B cell (primary cell): ENCODE measurements at regions not wholly inside any gene's neighbourhood (a gene's known extent, or its start where the extent isn't known, plus 50 kb on each side); places are given as distances from the start of the nearest gene placed in this dataset.

Experiments
- ATAC-seq: fragments of 200-7000 bp; cut with Tn5 transposase; one replicate; pipeline ENCODE4 v1.10.0; 2021; ENCODE audit warnings: low read depth, mild to moderate bottlenecking, moderate number of reproducible peaks, moderate library complexity
- CTCF ChIA-PET: fragments of 350-600 bp; sonication (Branson Sonifier 250); formaldehyde crosslinking; loops from one replicate; lab custom pipeline; 2021; ENCODE audit warnings: antibody characterized with exemption, inconsistent platforms; lab: Charles Lee
- POLR2A ChIA-PET: fragments of 350-600 bp; sonication (Branson Sonifier 250); formaldehyde crosslinking; loops from one replicate; lab custom pipeline; 2021; ENCODE audit warnings: antibody characterized with exemption; lab: Charles Lee
- DNase-seq: peaks from one replicate; pipeline ENCODE4 v3.0.0; 2013
- H2AFZ ChIP-seq: 2 replicates; pipeline ENCODE4 v1.6.1; 2012; ENCODE audit warnings: mild to moderate bottlenecking, low read depth, low read length; ENCODE audit not compliant: insufficient read depth, poor library complexity, severe bottlenecking
- H3K27ac ChIP-seq, 2 donors: 1 replicate in 1 of 2; 2 replicates in 1 of 2; pipeline ENCODE4 v1.5.1; 2012 to 2013; ENCODE audit warnings: low read length in 2 of 2, mild to moderate bottlenecking in 2 of 2, moderate library complexity in 1 of 2
- H3K27me3 ChIP-seq, 4 experiments: fragments of 200-600 bp in 1 of 4; sonication (generic) in 1 of 4; replicated peaks in 1 of 4; 1 replicate in 2 of 4; 2 replicates in 2 of 4; pipeline versions ENCODE4 v1.6.1 to v1.7.0; 2013 to 2016; ENCODE audit warnings: low read length in 3 of 4, mild to moderate bottlenecking in 2 of 4, mixed read lengths in 1 of 4, moderate library complexity in 1 of 4; ENCODE audit not compliant: insufficient read depth in 4 of 4, control insufficient read depth in 3 of 4; ENCODE audit errors: control extremely low read depth in 1 of 4
- H3K36me3 ChIP-seq, 2 experiments: replicated peaks in 1 of 2; 1 replicate in 1 of 2; 2 replicates in 1 of 2; pipeline versions ENCODE4 v1.6.1 to v1.7.1; 2013; ENCODE audit warnings: low read length in 1 of 2; ENCODE audit not compliant: insufficient read depth in 2 of 2, control insufficient read depth in 1 of 2; ENCODE audit errors: control extremely low read depth in 1 of 2, extremely low read depth in 1 of 2
- H3K4me1 ChIP-seq, 2 donors: fragments of 200-600 bp in 1 of 2; sonication (generic) in 1 of 2; 1 replicate in 1 of 2; 2 replicates in 1 of 2; pipeline versions ENCODE4 v1.5.1 to v1.6.1; 2013 to 2017; ENCODE audit warnings: low read length in 2 of 2; ENCODE audit not compliant: control insufficient read depth in 2 of 2, insufficient read depth in 2 of 2
- H3K4me2 ChIP-seq: replicated peaks from 2 replicates; pipeline ENCODE3; 2012; ENCODE audit warnings: mild to moderate bottlenecking, low read depth, low read length; ENCODE audit not compliant: poor library complexity, severe bottlenecking
- H3K4me3 ChIP-seq, 5 experiments: fragments of 200-600 bp in 1 of 5; sonication (generic) in 1 of 5; 1 replicate in 3 of 5; 2 replicates in 2 of 5; pipeline versions ENCODE4 v1.5.1 to v1.7.0; 2011 to 2016; ENCODE audit warnings: low read length in 4 of 5, mild to moderate bottlenecking in 4 of 5, low read depth in 2 of 5, control low read depth in 1 of 5, moderate library complexity in 1 of 5; ENCODE audit not compliant: insufficient read depth in 1 of 5; ENCODE audit errors: control extremely low read depth in 1 of 5, extremely low read depth in 1 of 5
- H3K79me2 ChIP-seq: fragments of 200-600 bp; sonication (generic); one replicate; pipeline ENCODE4 v1.6.0; 2016; ENCODE audit warnings: low read length; ENCODE audit not compliant: control insufficient read depth, insufficient read depth
- H3K9ac ChIP-seq: fragments of 200-600 bp; sonication (generic); 2 replicates; pipeline ENCODE4 v1.6.1; 2017; ENCODE audit warnings: mild to moderate bottlenecking, low read length, moderate library complexity
- H3K9me3 ChIP-seq, 3 donors: one replicate each; pipeline versions ENCODE4 v1.6.1 to v1.7.1; 2013; ENCODE audit warnings: low read length in 2 of 3; ENCODE audit not compliant: control insufficient read depth in 2 of 3, insufficient read depth in 1 of 3; ENCODE audit errors: control extremely low read depth in 1 of 3
- H4K20me1 ChIP-seq: 2 replicates; pipeline ENCODE4 v1.6.0; 2012; ENCODE audit warnings: mild to moderate bottlenecking, low read length; ENCODE audit not compliant: insufficient read depth, control insufficient read depth, poor library complexity, severe bottlenecking
- H3K27ac Mint-ChIP-seq: one replicate; pipeline ENCODE4 v1.8.0; 2021; ENCODE audit warnings: mixed read lengths
- H3K27me3 Mint-ChIP-seq: one replicate; pipeline ENCODE4 v1.8.0; 2021; ENCODE audit warnings: mixed read lengths
- H3K4me1 Mint-ChIP-seq: one replicate; pipeline ENCODE4 v1.8.0; 2021; ENCODE audit warnings: mixed read lengths
- H3K4me3 Mint-ChIP-seq: one replicate; pipeline ENCODE4 v1.8.0; 2021; ENCODE audit warnings: mixed read lengths
- H3K9me3 Mint-ChIP-seq: one replicate; pipeline ENCODE4 v1.8.0; 2022; ENCODE audit warnings: mixed read lengths; ENCODE audit not compliant: insufficient read depth
- CTCF ChIP-seq: fragments of 200-600 bp; IDR thresholded peaks from one replicate; pipeline ENCODE4 v1.8.0; 2022; ENCODE audit warnings: antibody characterized with exemption, mild to moderate bottlenecking
- EZH2 ChIP-seq: IDR thresholded peaks from 2 replicates; pipeline ENCODE4 v1.6.1; 2012; ENCODE audit warnings: borderline replicate concordance, low read depth, mild to moderate bottlenecking, moderate library complexity, low read length; ENCODE audit not compliant: insufficient read depth, poor library complexity, severe bottlenecking
- WGBS: methylation state at CpG from one replicate; pipeline ENCODE4 v1.1.5; 2013; ENCODE audit warnings: missing lambda C conversion rate; ENCODE audit not compliant: insufficient coverage; 5-methylcytosine and 5-hydroxymethylcytosine counted together
- intact Hi-C: fragments of 100-400 bp; cut with micrococcal nuclease; formaldehyde crosslinking; loops from one replicate; pipeline ENCODE4 v1.10.0; 2022

- no peak overlapping the region for H3K27ac ChIP-seq
- no peaks in the 10 kb centered on the region for H4K20me1 ChIP-seq
- no peak overlapping the region for H3K9ac ChIP-seq
- H2AFZ ChIP-seq = no peak overlapping the region
- ChIA-PET CTCF (no interaction called here), POLR2A (no interaction called here)
- no peaks in the 10 kb centered on the region for H3K27me3 ChIP-seq
- no peak overlapping the region for H3K27ac Mint-ChIP-seq
- H3K27me3 Mint-ChIP-seq = no peaks in the 10 kb centered on the region
- H3K4me3 ChIP-seq = no peak overlapping the region
- no peak overlapping the region for H3K4me2 ChIP-seq
- TF ChIP-seq CTCF (no peak), EZH2 (no peak)
- H3K4me1 ChIP-seq = peaks cover 11 to 19% of the 10 kb centered on the region in 2 donors
- no peak overlapping the region for H3K4me3 Mint-ChIP-seq
- WGBS = no CpG with 5 or more reads among the region's 5 CpGs
- H3K9me3 ChIP-seq = no peaks in the 10 kb centered on the region
- H3K79me2 ChIP-seq = no peaks in the 10 kb centered on the region
- no peaks in the 10 kb centered on the region for H3K9me3 Mint-ChIP-seq
- H3K4me1 Mint-ChIP-seq = peaks cover 31% of the 10 kb centered on the region
- DNase-seq (no peak), ATAC-seq (no peak)
- intact Hi-C loops = loop anchor here (10.0 kb wide), 1 partner anchor 222 kb away; no protein-coding TSS in a partner anchor
- H3K36me3 ChIP-seq = no peaks in the 10 kb centered on the region
Measured at GRCh38 chr2:48202863-48203642, 111.4 kb upstream of the FOXN2 start.

- TF ChIP-seq EZH2 (no peak), CTCF (no peak)
- peaks cover 28% of the 10 kb centered on the region for H3K4me1 Mint-ChIP-seq
- H3K9me3 ChIP-seq = no peaks in the 10 kb centered on the region
- H3K27me3 ChIP-seq = no peaks in the 10 kb centered on the region
- ChIA-PET POLR2A (no interaction called here), CTCF (no interaction called here)
- no peak overlapping the region for H3K4me2 ChIP-seq
- intact Hi-C loops = loop anchor here (10.0 kb wide), 1 partner anchor 221 kb away; no protein-coding TSS in a partner anchor
- H3K4me3 ChIP-seq = no peak overlapping the region
- H3K36me3 ChIP-seq = no peaks in the 10 kb centered on the region
- DNase-seq (no peak), ATAC-seq (no peak)
- no peaks in the 10 kb centered on the region for H3K27me3 Mint-ChIP-seq
- H2AFZ ChIP-seq = no peak overlapping the region
- H3K9me3 Mint-ChIP-seq = no peaks in the 10 kb centered on the region
- no peaks in the 10 kb centered on the region for H3K79me2 ChIP-seq
- H3K27ac Mint-ChIP-seq = no peak overlapping the region
- no peak overlapping the region for H3K27ac ChIP-seq
- H3K9ac ChIP-seq = no peak overlapping the region
- H3K4me1 ChIP-seq = peaks cover 11 to 16% of the 10 kb centered on the region in 2 donors
- no peak overlapping the region for H3K4me3 Mint-ChIP-seq
- H4K20me1 ChIP-seq = no peaks in the 10 kb centered on the region
Measured at GRCh38 chr2:48203668-48204067, 110.8 kb upstream of the FOXN2 start.
